RWPE1 (cell line): ENCODE measurements at regions not wholly inside any gene's neighbourhood (a gene's known extent, or its start where the extent isn't known, plus 50 kb on each side); places are given as distances from the start of the nearest gene placed in this dataset.

ENCODE experiments used
- CTCF ChIA-PET: fragments of 350-600 bp; sonication (Branson Sonifier 250); formaldehyde crosslinking; extraction: SDS; loops from one replicate; lab custom pipeline; 2021; lab: Yijun Ruan, JAX
- POLR2A ChIA-PET: fragments of 400-600 bp; formaldehyde crosslinking; extraction: SDS; loops from one replicate; lab custom pipeline; 2020; ENCODE audit warnings: antibody characterized with exemption; ENCODE audit not compliant: low non-redundant PET; lab: Yijun Ruan, JAX
- DNase-seq: peaks from one replicate; pipeline ENCODE4 v3.0.0; 2012; ENCODE audit warnings: low spot score
- H3K27ac ChIP-seq: fragments of 450-650 bp; 2 replicates; pipeline ENCODE4 v1.5.1; 2017
- TF ChIP-seq, protein P1 (sequence below): fragments of 450-650 bp; conservative IDR thresholded peaks from 2 replicates; pipeline ENCODE4 v1.5.1; 2017; ENCODE audit warnings: low read depth, mild to moderate bottlenecking

DNA sequence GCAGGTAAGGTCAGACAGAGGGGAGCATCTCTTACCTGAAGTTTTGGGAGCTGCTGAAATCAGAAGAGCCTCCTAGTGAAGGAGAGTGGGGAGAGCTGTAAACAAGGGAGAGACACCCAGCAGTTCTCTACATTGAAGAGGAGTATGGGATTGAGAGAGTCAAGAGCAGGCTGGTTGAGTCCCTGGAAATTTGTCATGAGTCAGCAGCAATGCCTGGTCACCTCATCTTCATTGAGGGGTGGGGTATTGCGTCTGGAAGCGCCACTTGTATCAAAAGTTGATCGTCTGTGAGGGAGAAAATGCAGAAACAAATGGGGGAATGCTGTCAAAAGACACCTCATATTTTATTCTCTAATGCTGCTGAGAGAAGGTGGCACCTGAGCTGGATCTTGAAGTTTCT, 256.6 kb upstream of the CFAP20DC start:
- CTCF ChIA-PET: interaction anchor here (0.6 kb wide), 1 partner anchor 16 kb away, joined by 3 read pairs; no protein-coding TSS in a partner anchor

DNA sequence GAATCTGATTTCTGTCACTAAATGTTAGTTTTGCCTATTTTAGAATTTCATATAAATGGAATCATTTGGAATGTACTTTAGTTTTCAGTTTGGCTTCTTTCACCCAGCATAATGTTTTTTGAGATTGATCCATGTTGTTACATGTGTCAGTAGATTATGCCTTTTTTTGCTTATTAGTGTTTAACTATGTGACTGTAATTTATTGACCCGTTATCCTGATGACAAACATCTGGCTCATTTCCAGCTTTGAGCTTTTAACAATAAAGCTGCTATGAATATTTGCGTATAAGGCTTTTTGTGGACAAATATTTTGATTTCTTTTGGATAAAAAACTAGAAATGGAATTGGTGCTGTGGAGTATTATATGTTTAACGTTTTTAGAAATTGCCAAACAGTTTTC, 254.5 kb upstream of the CFAP20DC start:
- ChIA-PET POLR2A (no interaction called here), CTCF (no interaction called here)
- no peak for DNase-seq
- H3K27ac ChIP-seq: no peak overlapping the region
- TF ChIP-seq, protein P1, sequence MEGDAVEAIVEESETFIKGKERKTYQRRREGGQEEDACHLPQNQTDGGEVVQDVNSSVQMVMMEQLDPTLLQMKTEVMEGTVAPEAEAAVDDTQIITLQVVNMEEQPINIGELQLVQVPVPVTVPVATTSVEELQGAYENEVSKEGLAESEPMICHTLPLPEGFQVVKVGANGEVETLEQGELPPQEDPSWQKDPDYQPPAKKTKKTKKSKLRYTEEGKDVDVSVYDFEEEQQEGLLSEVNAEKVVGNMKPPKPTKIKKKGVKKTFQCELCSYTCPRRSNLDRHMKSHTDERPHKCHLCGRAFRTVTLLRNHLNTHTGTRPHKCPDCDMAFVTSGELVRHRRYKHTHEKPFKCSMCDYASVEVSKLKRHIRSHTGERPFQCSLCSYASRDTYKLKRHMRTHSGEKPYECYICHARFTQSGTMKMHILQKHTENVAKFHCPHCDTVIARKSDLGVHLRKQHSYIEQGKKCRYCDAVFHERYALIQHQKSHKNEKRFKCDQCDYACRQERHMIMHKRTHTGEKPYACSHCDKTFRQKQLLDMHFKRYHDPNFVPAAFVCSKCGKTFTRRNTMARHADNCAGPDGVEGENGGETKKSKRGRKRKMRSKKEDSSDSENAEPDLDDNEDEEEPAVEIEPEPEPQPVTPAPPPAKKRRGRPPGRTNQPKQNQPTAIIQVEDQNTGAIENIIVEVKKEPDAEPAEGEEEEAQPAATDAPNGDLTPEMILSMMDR: no peak

More for the DNA sequence above, 256.6 kb upstream of the CFAP20DC start:
- no peak overlapping the region for H3K27ac ChIP-seq
- TF ChIP-seq, protein P1: no peak
- DNase-seq: no peak
- POLR2A ChIA-PET: no interaction called here

DNA sequence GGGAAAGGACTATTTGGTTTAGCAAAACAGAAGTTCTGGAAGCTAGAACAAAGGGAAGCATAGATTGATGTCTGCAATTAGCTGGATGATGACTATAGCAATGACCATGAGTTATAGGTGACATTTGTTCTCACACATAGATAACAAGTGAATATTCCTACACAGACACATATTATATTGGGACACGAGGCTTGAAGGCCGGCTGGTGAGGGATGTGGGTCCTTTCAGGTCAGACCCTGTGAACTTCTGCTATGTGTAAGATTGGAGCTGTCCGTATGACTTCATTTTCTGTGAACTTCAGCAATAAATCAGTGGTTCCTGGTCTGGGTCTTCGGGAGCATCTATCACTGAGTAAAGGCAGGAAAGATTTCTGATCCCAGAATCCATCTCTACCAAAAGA, 253.6 kb upstream of the CFAP20DC start:
- CTCF ChIA-PET: interaction anchor here (0.6 kb wide), 1 partner anchor 471 kb away, joined by 3 read pairs; no protein-coding TSS in a partner anchor
- TF ChIP-seq, protein P1: no peak
- H3K27ac ChIP-seq: no peak overlapping the region
- DNase-seq: no peak
- POLR2A ChIA-PET: no interaction called here

DNA sequence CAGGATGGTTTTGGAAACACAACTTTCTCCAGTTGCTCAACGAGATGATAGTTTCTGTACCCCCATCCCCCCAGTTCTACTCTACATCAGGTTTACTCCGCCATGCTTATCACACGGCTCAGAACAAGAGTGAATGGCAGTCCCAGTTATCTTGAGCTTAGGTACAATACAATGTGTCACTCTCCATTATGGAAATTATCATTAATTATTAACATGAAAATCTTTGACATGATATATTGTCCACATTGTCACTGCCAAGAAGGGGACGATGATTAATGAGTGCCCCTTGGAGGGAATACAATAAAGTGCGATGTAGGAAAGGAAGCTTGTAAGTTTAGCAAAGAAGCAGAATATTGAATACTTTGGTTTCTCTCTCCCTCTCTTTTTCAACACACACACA, 252.6 kb upstream of the CFAP20DC start:
- no peak overlapping the region for H3K27ac ChIP-seq
- POLR2A ChIA-PET: no interaction called here
- CTCF ChIA-PET: no interaction called here
- DNase-seq: no peak
- TF ChIP-seq, protein P1: no peak

DNA sequence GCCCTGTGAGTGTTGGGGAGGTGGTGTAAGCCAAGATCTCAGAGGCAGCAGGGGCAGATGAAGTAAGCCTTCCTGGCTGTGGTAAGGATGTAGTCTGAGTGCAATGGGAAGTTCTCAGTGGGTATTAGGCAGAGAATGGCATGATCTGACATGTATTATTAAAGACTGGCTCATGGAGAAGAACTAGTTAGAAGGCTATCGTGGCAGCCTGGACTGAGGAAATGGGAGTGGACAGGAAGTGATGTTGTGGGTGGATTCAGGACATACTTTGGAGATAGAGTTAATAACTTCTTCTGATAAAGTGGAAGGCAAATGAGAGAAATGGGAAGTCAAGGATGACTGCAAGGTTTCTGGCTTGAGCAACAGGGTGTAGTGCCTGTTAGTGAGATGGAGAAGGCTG, 250.9 kb upstream of the CFAP20DC start:
- CTCF ChIA-PET: no interaction called here
- H3K27ac ChIP-seq: peak overlapping the region; percentile 59
- peak; percentile 8 for DNase-seq

DNA sequence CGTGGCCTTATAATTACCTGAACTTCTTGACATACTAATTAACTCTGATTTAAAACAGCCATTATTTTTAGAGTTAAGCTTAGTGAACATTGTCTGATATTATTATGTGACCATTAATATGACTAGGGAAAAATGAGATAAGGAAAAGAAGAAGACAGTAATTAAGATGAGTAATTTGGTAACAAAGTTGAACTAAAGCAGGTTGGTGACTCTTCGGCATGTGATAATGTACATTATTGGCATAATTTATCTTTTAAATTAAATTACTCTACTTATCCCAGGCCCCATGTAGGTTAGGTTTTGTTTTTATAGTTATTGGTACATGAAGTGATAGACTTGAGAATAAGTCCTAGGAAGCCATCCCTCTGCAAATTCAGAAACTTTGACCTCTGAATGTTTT, 249.7 kb upstream of the CFAP20DC start:
- ChIA-PET CTCF (interaction anchor here (0.6 kb wide), 1 partner anchor 465 kb away, joined by 4 read pairs; no protein-coding TSS in a partner anchor), POLR2A (no interaction called here)
- H3K27ac ChIP-seq: no peak overlapping the region
- TF ChIP-seq, protein P1: no peak
- DNase-seq: no peak

More for the DNA sequence above, 250.9 kb upstream of the CFAP20DC start:
- POLR2A ChIA-PET: no interaction called here
- TF ChIP-seq, protein P1: no peak
